Endothelial cell of hepatic sinusoid (primary cell): ENCODE measurements at regions not wholly inside any gene's neighbourhood (a gene's known extent, or its start where the extent isn't known, plus 50 kb on each side); places are given as distances from the start of the nearest gene placed in this dataset.
"Not testable (repeated sequence)": the region's sequence is repeated elsewhere in the genome, so short reads cannot be mapped to it uniquely, and the experiment has no call there.

Source experiments
- in situ Hi-C: cut with HindIII; loops from 2 replicates; pipeline ENCODE4 v1.10.0; 2017; ENCODE audit warnings: low sequenced_read_pairs

- in situ Hi-C loops = no loop called here
Measured at GRCh38 chr1:60620087-60620486, 462.3 kb upstream of the NFIA start.

- in situ Hi-C loops = no loop called here
Measured at GRCh38 chr1:60619581-60619980, 462.8 kb upstream of the NFIA start.

GRCh38 chr1:60615666-60616065 lies 466.7 kb upstream of the NFIA start:
- in situ Hi-C loops = no loop called here

DNA sequence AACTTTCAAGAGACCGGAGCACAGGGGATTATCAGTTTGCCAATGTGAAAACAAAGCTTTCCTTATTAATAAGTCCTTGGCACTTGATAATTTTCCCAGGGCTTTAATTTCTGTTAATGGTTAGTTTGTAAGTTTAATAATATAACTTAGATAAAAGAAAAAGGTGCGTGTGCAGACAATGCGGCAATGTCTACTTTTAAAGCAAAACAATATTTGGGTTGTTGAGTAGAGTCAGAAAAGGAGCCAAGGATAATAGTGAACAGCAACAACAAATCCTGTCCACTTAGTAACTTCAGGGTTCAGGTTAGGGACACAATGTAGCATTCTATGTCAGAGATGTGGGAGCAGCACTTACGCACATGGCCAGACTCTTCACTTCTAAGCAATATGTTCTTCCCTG lies 469.6 kb upstream of the NFIA start:
- in situ Hi-C loops = no loop called here

- in situ Hi-C loops = not testable (repeated sequence)
Measured at GRCh38 chr1:60606921-60607320, 475.4 kb upstream of the NFIA start.

- in situ Hi-C loops = no loop called here
Measured at GRCh38 chr1:60600532-60600931, 481.8 kb upstream of the NFIA start.

- in situ Hi-C loops = no loop called here
Measured at GRCh38 chr1:60599574-60599973, 482.8 kb upstream of the NFIA start.

DNA sequence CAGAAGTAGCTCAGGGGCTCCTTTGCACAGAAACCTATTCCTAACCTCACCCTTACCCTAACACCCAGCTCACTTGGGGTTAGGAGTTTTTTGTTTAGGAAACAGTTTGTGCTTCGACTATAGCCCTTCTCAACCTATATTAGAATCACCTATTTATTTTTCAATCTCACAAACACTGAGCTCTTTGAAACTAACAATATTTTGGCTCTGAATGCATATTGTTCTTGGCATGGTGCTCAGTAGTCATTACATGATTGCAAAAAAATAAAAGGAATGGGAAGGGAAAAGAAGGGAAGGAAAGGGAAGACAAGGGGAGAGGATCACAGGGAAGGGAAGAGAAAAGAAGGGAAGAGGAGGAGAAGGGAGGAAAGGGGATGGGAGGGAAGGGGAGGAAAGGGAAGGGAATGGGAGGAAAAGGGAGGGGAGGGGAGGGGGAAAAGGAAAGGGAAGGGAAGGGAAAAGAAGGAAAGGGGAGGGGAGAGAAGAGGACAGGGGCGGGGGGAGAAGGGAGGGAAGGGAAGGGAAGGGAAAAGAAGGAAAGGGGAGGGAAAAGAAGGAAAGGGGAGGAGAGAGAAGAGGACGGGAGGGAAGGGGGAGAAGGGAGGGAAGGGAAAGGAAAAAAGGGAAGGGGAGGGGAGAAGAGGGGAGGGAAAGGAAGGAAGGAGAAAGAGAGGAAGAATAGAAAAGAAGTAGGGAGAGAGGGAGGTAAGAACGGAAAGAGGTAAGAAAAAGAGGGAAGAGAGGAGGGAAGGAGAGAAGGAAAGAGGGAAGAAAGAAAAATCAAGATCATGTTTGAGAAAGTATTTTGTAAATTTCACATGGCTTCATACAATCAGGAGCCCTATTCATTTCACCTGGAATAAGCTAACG lies 484.1 kb upstream of the NFIA start:
- in situ Hi-C loops = no loop called here

DNA sequence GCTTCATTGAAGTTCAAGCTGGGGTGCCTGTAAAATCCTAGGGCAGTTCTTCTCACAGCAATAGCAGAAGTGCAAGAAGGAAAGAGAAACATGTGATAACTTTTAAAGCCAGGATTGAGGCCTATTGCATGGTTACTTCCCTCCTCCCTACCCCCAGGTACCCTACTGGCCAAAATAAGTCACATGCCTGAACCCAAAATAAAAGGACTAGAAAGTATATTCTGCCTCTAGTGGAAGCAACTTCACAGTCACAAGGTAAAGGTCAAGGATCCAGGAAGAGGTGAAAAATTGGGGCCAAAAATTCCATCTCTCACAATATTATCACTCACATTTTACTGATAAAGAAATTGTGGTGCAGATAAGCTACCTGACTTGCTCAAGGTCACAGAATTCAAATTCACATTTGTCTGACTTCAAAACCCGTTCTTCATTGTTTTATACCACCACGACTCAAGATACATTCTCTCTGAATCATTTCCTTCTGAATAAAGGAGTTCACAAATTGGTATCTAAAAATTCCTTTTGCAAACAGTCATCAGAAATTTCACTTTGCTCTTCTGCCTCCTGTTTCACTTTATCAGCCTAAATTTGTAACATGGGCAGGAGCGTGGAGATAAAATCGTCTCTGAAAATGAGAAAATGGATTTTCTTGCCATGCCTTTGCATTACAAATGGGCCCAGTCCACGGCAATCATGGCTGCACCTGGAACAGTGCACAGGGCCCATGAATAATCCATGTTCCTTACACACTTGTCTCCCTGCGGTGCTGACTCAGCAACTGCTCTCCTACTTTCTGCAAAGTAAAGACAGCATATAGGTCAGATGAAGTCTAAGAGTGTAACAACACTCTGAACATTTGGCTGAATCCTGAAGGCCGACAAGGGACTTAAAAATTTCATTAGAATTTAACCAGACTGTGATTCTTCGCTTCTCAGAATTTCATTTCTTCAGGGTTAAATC lies 485.3 kb upstream of the NFIA start:
- in situ Hi-C loops = no loop called here

- in situ Hi-C loops = no loop called here
Measured at GRCh38 chr1:60591583-60591982, 490.8 kb upstream of the NFIA start.

- in situ Hi-C loops = no loop called here
Measured at GRCh38 chr1:60589916-60590315, 492.4 kb upstream of the NFIA start.

DNA sequence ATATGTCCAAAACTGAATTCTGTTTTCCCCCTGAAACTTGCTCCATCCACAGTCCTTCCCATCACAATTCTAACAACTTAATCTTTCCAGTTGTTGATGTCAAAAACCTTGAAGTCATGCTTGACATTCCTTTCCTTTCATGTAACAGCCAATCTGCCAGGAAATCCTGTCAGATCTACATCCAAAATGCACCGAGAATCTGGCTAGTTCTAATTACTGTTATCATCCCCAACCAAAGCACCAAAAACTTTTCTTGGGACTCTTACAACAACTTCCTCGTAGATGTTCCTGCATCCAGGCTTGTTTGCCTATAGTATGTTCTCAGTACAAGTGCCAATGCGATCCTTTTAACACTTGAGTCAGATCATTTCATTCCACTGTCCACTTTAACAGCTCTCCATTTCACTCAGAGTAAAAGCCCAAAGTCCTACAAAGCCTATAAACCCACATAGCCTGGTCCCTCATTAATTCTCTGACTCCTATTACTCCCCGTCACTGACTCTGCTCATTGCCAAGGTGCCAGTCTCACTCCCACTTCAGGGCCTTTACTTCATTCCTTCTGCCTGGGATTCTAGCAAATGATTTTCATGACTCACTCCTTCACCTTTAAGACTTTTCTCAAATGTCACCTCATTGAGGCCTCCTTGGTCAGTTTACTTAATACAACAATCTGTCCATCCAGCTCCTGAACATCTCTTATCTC lies 493.2 kb upstream of the NFIA start:
- in situ Hi-C loops = no loop called here

GRCh38 chr1:60584371-60584770 lies 498.0 kb upstream of the NFIA start:
- in situ Hi-C loops = no loop called here

DNA sequence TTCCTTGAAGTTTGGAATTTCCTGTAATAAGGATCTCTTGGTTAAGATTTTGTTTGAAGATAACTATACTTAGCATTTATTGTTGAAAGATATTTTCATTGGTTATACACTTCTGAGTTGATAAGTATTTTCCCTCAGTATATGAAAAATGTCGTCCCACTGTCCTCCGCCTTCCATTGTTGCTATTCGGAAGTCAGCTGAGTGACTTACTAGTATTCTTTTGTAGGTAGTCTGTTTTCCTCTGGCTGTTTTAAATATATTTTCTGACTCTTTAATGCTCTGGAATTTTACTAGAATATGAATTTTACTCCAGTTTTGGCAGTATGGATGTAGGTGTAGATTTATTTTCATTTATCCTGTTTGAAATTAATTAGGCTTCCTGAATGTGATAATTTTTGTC lies 498.7 kb upstream of the NFIA start:
- in situ Hi-C loops = no loop called here

DNA sequence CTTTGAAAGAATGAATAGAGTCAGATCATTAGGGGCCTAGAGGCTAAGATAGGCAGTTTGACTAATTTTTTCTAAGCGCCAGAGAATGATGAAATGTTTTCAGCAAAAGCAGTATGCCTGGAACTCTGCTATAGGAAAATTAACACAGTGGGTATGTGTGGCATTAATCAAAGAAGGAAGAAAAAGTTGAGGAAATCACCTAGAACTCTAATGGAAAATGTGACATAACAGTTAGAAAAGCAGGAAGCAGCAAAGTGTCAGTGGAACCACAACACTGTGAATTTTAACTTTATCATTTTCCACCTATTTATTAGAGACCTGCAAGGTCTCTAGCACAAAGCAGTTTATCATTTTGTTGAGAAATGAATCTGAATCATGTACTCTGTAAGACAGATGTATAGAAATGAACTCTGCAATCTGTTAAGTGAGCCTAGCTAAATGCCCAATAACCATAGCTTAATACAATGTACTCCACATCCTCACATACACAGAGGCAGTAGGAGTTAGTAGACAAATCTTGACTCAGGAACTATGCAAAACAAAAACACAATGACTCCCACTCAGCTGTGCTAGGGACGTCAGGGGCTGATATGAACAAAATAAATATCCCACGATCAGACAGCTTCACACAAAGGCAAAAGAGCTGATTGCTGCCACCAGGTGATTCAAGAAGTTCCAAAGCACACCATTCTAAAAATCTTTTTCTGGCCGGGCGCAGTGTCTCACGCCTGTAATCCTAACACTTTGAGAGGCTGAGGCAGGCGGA lies 500.7 kb upstream of the NFIA start:
- in situ Hi-C loops = no loop called here

- in situ Hi-C loops = no loop called here
Measured at GRCh38 chr1:60577029-60577428, 503.5 kb upstream of the C1orf87 start.

DNA sequence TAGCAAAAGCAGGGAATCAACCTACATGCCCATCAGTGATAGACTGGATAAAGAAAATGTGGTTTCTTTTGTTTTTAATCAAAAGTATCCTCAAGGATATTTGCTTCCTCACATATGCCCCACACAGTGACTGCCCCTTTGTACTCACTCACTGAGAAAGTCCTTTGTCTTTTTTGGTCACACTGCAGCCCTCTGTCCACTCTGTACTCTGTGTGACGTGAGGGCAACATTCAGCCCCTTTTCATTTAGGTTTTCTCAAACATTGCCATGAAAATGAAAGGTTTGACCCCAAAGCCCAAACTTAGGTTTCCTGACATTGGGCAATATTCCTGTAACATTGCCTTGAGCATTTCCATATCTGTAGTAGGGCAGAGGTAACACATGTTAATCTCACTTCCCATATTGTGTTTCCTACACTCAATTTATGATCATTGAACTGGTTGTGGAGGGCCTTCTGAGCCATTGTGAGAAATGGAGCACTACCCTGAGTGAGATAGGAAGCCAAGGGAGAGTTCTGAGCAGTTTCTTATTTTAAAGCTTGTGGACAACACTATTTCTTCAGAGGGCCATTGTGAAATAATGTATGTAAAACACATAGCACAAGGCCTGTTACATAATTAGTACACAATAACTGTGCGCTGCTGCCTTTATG lies 501.9 kb upstream of the C1orf87 start:
- in situ Hi-C loops = no loop called here

- in situ Hi-C loops = loop anchor here (5.0 kb wide), 1 partner anchor 52 kb away; no protein-coding TSS in a partner anchor
Measured at GRCh38 chr1:60573726-60574409, 500.3 kb upstream of the C1orf87 start.

- in situ Hi-C loops = loop anchor here (5.0 kb wide), 1 partner anchor 51 kb away; no protein-coding TSS in a partner anchor
Measured at GRCh38 chr1:60573121-60573520, 499.6 kb upstream of the C1orf87 start.
